ENCODE measurements at regions not wholly inside any gene's neighbourhood (a gene's known extent, or its start where the extent isn't known, plus 50 kb on each side); places are given as distances from the start of the nearest gene placed in this dataset.
A peak's percentile ranks its signal among the peaks of the same experiment; 100 is the strongest.
"Not testable (repeated sequence)": the region's sequence is repeated elsewhere in the genome, so short reads cannot be mapped to it uniquely, and the experiment has no call there.

DNA sequence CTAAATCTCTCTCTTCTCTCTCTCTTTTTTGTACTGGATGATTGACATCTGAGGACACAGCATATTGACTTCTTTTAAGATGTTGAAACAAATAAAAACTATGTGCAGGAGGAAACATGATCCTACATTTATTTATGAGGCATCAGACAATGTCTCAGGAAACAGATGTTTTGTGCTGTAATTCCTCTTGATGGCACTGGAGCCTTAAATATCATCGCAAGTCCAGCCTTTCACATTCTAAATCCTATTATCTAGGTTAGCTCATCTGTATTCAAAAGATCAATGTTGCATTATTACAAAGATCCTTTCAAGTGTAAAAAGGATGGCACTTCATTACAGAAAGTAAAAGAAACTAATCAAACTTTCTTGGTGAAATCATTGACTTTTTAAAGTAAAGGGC lies 63.9 kb downstream of the MAT2B start:
- DNase-seq, result peak; percentile 63

DNA sequence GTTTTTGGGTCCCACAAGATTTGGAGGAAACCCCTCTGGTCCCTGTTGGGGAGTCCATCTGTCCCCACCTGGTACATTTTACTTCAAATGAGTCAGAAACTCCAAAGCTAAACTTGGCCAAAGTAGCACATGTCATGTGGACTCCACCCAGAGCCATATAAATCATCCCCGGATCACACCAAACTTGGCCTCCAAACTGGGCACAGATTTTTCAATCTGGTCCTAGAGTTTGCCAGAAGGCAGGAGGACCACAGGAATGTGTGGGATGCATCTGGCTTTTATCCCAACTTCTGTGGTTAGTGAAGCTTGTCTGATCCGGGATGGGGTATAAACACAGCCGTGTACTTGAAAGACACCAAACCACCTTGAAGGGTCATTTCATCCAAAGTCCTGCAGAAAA lies 66.3 kb downstream of the MAT2B start:
- DNase-seq, result peak; percentile 98

DNA sequence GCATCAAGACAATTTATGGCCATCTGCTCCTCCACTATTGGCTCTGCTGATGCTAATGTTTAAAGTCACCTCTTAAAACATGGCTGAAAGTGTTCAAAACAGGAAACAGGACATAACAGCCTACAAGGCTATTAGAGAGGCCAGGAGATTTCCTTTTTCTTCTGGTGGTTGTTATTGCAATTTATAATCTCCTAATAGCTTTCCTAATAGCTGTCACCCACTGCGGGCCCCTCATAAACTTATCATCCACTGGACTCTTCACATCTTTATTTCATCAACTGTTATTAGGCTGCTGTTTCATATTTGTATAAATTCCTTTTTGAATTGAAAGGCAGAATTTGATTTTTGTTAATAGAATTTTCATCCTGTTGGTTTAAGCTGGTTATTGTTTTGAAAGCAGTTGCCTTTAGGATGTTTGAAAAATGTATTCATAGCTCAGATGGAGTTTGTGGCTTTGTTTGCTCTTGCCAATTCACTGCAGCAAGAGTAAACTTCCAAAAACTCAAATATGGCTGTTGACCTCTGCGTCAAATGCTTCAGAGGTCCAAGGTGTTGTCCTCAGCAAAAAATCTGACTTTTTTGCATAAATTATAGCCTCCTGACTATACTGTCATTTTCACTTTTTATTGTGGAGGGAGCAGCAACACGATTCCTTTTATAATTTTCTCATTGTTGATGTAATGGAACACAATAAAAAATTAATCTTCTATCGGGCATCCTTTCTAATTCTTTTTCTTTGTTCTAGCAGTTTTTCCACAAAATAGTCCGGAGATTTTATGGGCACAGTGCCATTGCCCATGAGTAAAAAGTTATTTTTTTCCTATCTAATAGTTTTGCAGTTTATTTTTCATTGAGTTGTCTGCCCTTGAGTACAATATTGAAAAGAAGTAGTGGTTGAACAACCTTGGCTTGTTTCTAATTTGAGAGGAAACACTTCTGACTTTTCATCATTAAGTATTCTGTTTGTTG lies 69.3 kb downstream of the MAT2B start:
- no peak for DNase-seq

DNA sequence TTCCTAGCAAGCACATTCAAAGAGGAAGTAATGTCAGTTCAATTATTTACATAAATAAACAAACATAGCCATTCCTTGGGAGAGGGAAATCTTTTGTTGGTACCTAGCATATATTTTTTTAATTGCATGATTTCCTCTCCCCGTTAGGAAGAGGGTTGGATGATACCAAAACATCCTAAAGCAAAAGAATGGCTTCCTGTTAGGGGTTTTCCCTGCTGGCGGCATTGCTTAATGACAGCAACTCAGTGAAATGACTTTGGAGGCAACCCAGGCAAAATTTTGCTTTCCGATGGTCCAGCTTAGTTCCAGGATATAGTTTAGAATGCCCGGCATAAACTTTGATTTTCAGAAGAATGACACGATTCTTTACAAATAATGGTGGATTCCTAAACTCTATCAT lies 73.2 kb downstream of the MAT2B start:
- DNase-seq, result no peak

DNA sequence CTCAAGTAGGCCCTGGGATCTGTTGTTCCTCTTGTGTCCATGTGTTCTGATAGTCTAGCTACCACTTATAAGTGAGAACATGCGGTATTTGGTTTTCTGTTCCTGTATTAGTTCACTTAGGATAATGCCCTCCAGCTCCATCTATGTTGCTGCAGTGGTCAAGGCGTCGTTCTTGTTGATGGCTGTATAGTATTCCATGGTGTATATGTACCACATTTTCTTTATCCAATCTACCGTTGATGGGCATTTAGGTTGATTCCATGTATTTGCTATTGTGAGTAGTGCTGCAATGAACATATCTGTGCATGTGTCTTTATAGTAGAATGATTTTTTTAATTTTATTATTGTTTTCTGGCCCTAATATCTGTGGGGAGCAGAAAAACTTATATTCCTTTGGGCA lies 74.3 kb downstream of the MAT2B start:
- no peak for DNase-seq

DNA sequence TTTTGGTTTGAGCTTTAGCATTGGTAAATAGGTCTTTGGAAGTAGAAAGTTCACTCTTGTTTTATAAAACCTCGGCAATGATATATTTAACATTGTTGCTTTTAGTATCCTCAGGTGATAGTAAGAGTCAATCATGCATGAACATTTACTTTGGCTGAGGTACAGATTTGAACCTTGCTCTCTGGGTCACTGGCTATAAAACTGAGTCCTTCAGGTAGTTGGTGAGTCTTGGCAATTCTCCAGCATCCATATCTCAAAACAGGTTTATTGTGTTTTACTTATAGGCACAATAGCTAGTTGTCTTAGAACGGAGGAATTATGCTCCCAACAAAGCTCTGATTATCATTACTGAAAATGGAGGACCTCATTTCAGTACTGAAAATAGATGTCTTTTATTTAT lies 75.1 kb downstream of the MAT2B start:
- DNase-seq, result no peak

DNA sequence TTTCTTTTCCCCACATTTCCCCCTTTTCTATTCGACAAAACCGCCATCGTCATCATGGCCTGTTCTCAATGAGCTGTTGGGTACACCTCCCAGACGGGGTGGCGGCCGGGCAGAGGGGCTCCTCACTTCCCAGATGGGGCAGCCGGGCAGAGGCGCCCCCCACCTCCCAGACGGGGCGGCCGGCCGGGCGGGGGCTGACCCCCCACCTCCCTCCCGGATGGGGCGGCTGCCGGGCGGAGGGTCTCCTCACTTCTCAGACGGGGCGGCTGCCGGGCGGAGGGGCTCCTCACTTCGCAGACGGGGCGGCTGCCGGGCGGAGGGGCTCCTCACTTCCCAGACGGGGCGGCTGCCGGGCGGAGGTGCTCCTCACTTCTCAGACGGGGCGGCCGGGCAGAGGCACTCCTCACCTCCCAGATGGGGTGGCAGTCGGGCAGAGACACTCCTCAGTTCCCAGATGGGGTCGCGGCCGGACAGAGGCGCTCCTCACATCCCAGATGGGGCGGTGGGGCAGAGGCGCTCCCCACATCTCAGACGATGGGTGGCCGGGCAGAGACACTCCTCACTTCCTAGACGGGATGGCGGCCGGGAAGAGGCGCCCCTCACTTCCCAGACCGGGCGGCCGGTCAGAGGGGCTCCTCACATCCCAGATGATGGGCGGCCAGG lies 78.2 kb downstream of the MAT2B start:
- DNase-seq, result not testable (repeated sequence)

DNA sequence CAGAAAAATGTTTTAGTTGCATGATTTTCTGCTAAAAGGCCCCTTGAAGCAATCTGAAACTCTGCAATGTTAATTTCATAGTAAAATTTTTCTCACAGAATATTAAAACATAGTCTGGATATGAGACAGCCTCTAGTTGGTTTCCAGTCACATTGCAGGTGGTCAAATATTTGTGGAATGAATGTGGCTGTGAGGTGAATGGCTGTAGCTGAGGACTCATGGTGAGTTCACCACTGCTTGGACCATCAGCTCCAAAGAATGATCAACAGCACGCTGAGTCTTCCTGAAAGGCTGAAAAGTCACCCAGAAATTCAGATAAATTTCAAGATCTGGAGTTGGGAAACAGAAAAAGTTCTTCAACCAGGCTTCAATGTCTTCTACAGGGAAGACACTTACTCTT lies 79.8 kb downstream of the MAT2B start:
- DNase-seq, result peak; percentile 85

DNA sequence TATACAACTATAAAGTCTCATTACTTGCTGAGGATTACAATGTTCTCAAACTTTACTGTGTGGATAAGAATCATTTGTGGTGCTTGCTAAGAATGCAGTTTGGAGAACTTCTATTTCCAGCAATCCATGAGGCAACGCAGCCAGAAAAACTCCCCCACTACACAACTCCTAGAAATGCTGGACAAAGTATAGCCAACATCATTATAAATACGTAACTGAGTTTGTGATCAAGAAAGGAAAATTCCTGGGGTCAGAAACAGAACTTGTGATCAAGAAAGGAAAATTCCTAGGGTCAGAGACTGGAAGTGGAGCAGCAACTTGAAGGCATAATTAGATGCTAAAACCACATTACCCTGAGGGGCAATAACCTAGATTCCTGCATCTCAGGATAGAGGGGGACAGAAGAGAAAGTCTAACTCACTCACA lies 81.1 kb downstream of the MAT2B start:
- no peak for DNase-seq

DNA sequence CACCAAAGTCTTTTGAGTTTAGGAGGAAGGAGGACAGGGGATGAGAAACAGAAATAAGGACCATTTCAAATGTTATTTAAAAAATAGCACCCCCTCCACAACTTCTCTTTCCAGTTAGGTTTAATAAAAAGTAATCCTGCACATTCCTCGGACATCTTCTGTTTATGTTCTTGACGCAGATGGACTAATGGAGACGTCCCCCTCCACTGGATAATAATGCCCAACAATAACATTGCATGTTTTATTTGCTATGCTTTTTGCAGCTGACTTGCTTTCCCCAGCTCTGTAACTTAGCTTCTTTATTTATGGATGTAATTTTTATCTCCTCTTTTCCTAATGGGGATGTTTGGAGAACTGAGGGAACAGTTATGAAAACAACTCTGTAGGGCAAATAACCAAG lies 89.5 kb downstream of the MAT2B start:
- no peak for DNase-seq

DNA sequence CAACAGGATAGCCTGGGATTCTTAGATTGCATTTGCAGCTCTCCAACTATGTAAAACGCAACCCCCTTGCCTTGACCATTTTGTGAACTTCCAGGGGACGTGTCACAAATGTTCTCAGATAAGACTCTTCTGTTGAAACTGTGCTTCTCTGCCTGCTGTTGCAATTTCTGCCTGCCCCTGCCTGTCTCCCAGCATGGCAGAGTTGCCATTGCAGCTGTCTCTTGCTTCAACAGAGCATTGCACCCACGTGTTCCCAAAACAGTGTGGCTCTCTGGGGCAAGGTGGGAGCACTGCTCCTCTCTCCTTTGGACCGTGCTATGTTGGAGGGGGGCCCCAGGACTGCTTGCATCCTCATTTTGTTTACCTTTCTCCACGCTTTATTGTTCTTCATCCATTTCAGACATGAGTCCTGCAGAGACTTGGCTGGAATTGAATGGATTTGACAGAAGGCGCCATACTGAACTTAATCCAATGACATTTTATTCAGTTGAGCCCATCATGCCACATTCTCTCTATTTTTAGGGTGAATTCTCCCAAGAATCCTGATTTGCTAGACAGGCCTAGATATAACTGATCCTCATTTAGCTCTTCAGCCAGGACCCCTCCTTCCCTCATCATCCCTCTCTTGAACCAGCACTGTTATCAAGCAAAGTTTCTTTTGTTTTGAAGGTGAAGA lies 90.7 kb downstream of the MAT2B start:
- DNase-seq, result no peak

DNA sequence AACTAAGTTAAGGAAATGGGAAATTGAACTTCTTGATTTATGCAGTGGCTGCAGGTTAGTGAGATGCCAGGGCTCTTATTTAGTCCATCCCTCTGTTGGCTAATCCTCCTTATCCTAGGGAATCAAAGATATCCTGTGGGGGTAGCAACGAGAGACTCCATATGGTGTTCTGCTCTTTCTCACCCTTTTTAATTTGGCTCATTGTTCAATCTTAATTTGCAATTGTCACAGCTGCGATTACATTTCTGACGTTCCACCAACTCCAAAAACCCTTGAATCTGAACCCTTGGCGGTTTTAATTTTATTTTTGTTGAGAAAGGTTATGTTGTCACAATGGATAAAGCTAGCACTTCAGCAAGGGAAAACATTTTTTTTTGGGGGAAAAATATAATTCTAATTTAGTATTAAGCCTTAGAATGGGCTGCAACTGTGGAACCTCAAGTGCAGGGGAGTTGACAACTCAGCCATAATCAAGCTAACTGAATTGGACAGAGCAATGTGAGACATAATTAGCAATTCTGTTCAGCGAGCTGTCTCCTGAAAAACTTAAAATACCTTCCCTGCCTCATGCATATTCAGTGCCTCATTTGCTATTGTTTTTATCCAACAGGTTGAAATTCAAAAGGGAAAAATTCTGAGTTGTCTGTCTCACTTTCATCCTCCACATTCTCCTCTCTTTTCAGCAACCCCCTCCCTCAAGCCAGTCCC lies 91.3 kb downstream of the MAT2B start:
- no peak for DNase-seq

DNA sequence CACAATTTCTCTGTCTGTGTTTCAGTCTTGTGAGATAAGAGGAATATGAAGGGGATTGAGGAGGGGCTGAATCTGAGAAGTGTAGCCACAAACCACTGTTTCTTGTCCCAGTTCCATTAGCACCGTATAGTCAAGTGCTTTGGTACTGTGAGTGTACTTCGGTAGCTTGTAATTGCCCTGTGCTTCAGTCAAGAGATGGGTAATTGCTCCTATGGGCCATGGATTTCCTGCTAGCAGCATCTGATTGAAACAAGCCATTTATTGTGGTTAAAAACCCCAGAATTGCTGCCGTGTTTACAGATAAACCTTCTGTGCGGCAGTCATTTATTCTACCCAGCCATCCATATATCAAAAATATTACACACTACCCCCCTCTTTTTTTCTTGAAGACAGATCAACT lies 98.6 kb downstream of the MAT2B start:
- no peak for DNase-seq

DNA sequence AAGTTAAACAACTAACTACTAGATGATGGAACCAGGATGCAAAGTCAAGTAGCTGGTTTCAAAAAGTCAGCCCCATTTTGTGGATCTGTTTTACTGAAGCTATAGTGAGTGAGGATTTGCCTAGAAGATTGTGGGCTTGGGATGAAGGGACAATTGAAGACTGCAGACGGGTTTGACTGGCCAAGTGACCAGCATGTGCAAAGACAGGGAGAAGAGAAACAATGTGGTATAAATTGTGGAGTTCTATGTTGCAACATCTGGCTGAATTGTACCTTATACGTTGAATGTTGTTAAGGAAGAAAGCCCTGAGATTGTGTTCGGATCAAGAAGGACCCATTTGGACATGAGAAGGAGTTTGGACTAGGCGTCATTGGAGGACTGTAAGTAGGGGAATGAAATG lies 101.8 kb downstream of the MAT2B start:
- no peak for DNase-seq

DNA sequence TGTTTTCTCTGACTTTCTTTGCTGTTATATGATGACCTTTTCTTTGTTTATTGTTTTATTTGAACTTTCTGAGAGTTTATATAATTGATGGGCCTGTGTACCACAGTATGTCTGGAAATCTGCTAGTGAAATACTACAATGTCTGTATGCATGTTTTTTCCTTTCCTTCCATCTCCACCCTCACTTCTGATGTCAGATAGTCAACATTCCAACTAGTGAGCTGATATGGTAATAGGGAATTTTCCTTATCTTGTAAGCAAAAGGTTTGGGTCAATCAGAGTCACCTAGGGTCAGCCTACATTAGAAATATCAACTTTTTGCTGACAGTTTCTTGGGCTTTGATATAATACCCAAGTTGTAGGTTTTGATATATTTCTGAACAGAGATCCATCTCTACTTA lies 103.2 kb downstream of the MAT2B start:
- no peak for DNase-seq

DNA sequence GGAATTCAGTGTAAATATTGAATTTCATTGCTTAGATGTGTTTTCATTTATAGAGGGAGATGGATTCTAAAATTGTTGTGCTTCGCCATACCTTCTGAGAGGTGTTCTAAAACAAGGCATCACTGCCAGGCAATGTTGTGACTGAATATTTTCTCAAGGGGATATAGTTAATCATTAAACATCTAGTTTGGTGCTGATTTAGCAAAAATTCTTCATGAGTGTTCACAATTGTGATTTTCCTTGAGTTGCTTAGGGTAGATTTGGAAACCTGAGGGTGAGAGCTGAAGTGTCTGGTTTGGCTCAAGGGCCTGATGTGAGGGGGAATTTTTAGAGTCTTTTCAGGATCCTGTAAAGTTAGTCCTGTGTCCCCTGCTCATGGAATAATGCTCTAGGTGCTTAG lies 104.5 kb downstream of the MAT2B start:
- no peak for DNase-seq

DNA sequence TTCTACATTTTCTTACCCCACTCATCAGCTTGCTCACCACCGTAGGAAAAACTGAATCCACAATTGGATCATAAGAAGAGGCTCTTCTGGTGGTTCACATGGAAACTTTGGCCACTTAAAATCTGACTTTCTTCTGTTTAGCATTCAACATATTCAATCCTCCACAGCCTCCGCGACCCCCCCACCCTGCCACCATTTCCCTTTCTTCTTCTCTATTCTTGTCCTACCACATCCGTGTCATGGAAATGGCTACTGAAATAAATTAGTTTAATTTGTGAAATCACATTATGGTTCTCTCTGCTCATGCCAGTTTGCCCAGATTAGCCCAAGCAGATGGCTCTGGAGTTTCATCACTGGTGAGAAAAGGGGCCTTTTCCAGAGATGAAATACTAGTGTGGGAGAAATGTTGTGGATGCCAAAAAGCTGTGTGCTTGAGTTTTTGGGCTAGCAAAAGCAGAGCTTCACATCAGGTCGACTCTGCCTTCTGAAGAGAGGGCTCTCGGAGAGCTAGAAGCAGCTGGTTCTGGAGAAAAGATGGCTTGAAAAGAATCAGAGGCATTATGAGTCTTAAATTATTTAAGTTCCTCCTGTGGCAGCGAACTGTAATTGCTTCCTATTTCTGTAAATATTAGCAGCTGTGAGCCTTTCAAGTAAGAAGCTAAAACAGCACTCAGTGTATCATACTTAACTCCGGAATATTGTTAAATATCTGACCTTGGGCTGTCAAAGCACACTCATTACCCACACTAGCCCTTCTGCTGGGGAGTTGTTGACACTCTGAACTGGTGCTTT lies 107.1 kb downstream of the MAT2B start:
- DNase-seq, result peak; percentile 7

DNA sequence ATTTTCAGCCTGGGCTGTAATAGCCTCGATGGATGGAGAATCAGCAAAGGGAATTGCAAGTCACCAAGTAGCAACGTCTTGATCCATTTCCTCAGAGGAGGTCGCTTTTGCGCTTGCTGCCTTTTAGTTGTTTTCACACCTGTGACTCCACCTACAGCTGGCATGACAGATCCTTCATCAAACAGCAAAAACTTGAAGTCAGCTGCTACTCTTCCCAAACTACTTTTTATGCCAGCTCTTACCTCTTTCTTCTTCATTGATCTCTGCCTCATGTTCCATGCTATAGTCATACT lies 107.7 kb downstream of the MAT2B start:
- DNase-seq, result no peak

DNA sequence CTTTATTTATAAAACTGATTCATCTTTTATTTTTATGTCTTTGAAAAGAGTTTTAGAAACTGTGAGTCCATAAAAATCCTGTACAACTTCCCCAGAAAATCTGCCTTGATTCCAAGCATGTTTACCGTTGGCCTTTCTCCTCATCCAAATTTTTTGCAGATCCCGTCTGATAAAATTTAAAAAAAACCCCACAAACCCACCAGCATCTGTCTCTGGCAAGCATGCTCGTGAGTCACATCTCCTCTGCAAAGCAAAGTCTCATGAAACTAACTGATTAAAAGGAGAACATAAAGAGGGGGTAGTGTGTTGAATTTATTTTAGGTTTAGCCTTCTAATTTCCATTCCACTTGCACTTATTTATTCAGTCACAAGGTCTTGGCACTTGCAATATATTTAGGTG lies 109.4 kb downstream of the MAT2B start:
- DNase-seq, result peak; percentile 57

DNA sequence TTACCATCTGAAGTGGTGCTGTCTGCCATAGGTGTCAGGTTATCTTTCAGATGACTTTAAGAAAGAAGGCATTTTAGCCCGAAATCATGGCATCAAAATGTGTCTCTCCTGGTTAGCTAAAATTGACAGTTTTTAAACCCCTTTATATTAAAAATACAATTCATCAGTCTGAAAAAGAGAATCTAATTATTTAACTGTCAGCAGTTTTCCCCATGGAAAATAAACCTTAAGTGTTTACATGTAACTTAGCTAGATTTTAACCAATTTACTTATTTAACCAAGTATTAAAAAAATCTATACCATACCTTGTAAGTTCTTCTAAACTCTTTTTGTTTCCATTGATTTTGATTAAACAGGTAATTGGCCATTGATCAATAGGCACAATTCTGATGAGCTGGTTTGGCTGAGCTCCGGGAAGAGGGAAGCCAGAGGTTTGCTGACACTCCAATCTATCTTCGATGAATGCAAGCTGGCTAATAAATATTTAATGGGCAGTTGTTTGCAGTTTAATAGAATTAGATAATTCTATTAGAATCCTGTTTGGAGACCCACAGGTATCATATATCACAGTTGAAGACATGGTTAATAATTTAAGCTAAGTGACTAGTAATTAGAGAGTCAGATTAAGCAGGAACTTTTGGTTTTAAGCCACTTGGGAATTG lies 114.0 kb downstream of the MAT2B start:
- DNase-seq, result no peak

DNA sequence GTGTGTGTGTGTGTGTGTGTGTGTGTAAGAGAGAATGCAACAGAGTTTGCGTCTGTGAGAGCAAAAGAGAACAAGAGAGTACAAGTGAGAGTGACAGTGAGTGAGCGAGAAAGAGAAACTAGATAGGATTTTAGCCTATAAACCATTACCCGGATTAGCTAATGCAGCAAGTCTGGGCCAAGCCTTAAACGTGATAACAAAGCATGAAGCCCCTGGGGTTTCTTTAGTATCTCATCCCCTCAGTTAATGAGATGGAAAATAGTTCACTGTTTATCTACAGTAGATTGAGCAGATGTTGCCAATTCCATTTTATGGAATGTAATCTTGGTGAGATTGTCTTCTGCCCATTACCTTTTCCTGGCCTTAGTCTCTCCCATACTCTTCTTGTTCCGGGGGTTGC lies 114.5 kb downstream of the MAT2B start:
- no peak for DNase-seq

DNA sequence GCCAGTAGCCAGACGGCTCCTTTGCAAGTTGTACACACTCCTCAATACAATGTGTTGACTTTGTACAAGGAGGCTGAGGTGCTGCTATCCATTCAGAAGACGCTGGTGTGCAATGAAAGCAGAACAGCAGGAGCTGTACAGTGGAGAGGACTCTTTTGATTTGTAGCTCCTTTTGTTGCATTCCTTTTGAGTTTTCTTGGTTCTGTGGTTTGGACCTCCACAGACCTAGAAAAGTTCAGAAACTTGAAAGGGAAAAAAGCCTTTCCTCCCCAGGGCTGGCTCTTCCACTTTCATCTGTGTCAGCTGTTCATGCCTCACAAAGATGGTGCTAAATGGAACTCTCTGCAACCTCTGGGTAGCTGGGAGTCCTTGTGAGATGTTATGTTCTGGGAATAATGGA lies 117.4 kb downstream of the MAT2B start:
- peak; percentile 35 for DNase-seq

Measured in fibroblast of skin of abdomen (primary cell).